Body of pancreas (tissue), 4 donors: ENCODE measurements at regions not wholly inside any gene's neighbourhood (a gene's known extent, or its start where the extent isn't known, plus 50 kb on each side); places are given as distances from the start of the nearest gene placed in this dataset.

Experiments used
- ATAC-seq: fragments of 150-250 bp; one replicate; pipeline ENCODE4 v1.9.1; 2016
- DNase-seq, 4 donors: peaks; one replicate each; pipeline ENCODE4 v3.0.0-alpha.2; 2019
- H3K27ac ChIP-seq, 4 donors: fragments of 200-600 bp; sonication (generic); 1 replicate in 3 of 4; 2 replicates in 1 of 4; pipeline versions ENCODE4 v1.5.1 to v1.6.1; 2016 to 2019; ENCODE audit warnings: mild to moderate bottlenecking in 1 of 4, mixed read lengths in 1 of 4, moderate library complexity in 1 of 4
- H3K27me3 ChIP-seq, 2 donors: fragments of 200-600 bp; sonication (generic); one replicate each; pipeline ENCODE4 v1.6.0; 2016; ENCODE audit warnings: mild to moderate bottlenecking in 1 of 2
- H3K36me3 ChIP-seq, 2 donors: fragments of 200-600 bp; sonication (generic); replicated peaks in 1 of 2; 2 replicates each; pipeline ENCODE4 v1.5.1; 2016; ENCODE audit warnings: low read depth in 2 of 2; ENCODE audit not compliant: insufficient read depth in 1 of 2
- H3K4me1 ChIP-seq: fragments of 200-600 bp; sonication (generic); one replicate; pipeline ENCODE4 v1.6.0; 2016
- H3K4me3 ChIP-seq, 2 donors: fragments of 200-600 bp; sonication (generic); 1 replicate in 1 of 2; 2 replicates in 1 of 2; pipeline ENCODE4 v1.5.1; 2016 to 2019
- H3K9me3 ChIP-seq, 3 donors: fragments of 200-600 bp; sonication (generic); 1 replicate in 2 of 3; 2 replicates in 1 of 3; pipeline ENCODE4 v1.5.1; 2016
- POLR2A ChIP-seq, 3 donors: fragments of 450-650 bp; IDR thresholded peaks; one replicate each; pipeline ENCODE4 v1.6.1; 2016; ENCODE audit warnings: antibody characterized with exemption in 3 of 3, mild to moderate bottlenecking in 2 of 3
- WGBS, 2 donors: methylation state at CpG; one replicate each; pipeline ENCODE4 v1.1.5; 2017; 5-methylcytosine and 5-hydroxymethylcytosine counted together
- intact Hi-C: fragments of 100-400 bp; cut with DNase I; formaldehyde crosslinking; loops from one replicate; pipeline ENCODE4 v1.15.1; 2023
- TF ChIP-seq, protein P1 (sequence below), 7 experiments: fragments of 450-650 bp in 4 of 7; fragments of 200-600 bp in 3 of 7; sonication (generic) in 3 of 7; IDR thresholded peaks; one replicate each; pipeline ENCODE4 v1.5.1; 2016 to 2019; ENCODE audit warnings: antibody characterized with exemption in 7 of 7

GRCh38 chr20:55058938-55059337 is 583.5 kb downstream of the DOK5 start:
- H3K4me1 ChIP-seq, result no peaks in the 10 kb centered on the region
- no peak for DNase-seq
- H3K4me3 ChIP-seq, result no peak overlapping the region
- intact Hi-C loops, result no loop called here
- H3K36me3 ChIP-seq, result no peaks in the 10 kb centered on the region
- no peaks in the 10 kb centered on the region for H3K9me3 ChIP-seq
- TF ChIP-seq, protein P1, sequence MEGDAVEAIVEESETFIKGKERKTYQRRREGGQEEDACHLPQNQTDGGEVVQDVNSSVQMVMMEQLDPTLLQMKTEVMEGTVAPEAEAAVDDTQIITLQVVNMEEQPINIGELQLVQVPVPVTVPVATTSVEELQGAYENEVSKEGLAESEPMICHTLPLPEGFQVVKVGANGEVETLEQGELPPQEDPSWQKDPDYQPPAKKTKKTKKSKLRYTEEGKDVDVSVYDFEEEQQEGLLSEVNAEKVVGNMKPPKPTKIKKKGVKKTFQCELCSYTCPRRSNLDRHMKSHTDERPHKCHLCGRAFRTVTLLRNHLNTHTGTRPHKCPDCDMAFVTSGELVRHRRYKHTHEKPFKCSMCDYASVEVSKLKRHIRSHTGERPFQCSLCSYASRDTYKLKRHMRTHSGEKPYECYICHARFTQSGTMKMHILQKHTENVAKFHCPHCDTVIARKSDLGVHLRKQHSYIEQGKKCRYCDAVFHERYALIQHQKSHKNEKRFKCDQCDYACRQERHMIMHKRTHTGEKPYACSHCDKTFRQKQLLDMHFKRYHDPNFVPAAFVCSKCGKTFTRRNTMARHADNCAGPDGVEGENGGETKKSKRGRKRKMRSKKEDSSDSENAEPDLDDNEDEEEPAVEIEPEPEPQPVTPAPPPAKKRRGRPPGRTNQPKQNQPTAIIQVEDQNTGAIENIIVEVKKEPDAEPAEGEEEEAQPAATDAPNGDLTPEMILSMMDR (IDR thresholded peaks at IDR 0.05), result no peak
- no peak for TF ChIP-seq POLR2A (IDR thresholded peaks at IDR 0.05)
- no peak for ATAC-seq
- 77 to 85% methylated on average over 1 of the region's 1 CpG for WGBS, 2 donors
- H3K27me3 ChIP-seq, result no peaks in the 10 kb centered on the region
- H3K27ac ChIP-seq, result no peak overlapping the region

- TF ChIP-seq, protein P1 (IDR thresholded peaks at IDR 0.05), result peak in 1 of 7 experiments; percentile 11
- TF ChIP-seq POLR2A (IDR thresholded peaks at IDR 0.05), result no peak
- no peak overlapping the region for H3K4me3 ChIP-seq
- no peaks in the 10 kb centered on the region for H3K4me1 ChIP-seq
- DNase-seq, result no peak
- ATAC-seq, result no peak
- intact Hi-C loops, result no loop called here
- H3K36me3 ChIP-seq, result no peaks in the 10 kb centered on the region
- WGBS, 2 donors, result 35 to 38% methylated on average over 2 of the region's 2 CpGs
- no peaks in the 10 kb centered on the region for H3K27me3 ChIP-seq
- no peak overlapping the region for H3K27ac ChIP-seq
- H3K9me3 ChIP-seq, result no peaks in the 10 kb centered on the region
Measured at GRCh38 chr20:55057779-55058415, 582.5 kb downstream of the DOK5 start.

DNA sequence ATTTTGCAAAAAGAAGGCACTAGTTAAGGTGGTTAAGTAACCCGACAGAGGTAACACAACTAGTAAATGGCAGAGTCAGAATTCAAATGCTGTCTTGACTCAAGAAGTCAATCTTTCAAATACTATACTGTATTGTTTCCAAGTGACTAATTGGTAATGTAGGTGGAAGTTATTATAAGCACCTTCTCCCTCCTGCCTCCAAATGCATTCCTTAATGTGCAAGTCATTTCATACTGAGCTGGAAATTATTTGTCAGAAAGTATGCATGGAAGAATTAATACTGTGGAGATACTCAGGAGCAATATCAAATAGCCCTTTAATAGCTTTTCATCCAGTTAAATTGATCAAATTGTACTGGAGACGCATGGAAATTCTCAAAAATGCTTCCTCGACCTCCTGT is 579.1 kb downstream of the DOK5 start:
- 67 to 77% methylated on average over 3 of the region's 3 CpGs for WGBS, 2 donors
- H3K4me3 ChIP-seq, result no peak overlapping the region
- no peak for TF ChIP-seq POLR2A (IDR thresholded peaks at IDR 0.05)
- ATAC-seq, result no peak
- no peaks in the 10 kb centered on the region for H3K9me3 ChIP-seq
- no peak overlapping the region for H3K27ac ChIP-seq
- H3K27me3 ChIP-seq, result no peaks in the 10 kb centered on the region
- no peaks in the 10 kb centered on the region for H3K36me3 ChIP-seq
- no peaks in the 10 kb centered on the region for H3K4me1 ChIP-seq
- intact Hi-C loops, result no loop called here
- no peak for DNase-seq

DNA sequence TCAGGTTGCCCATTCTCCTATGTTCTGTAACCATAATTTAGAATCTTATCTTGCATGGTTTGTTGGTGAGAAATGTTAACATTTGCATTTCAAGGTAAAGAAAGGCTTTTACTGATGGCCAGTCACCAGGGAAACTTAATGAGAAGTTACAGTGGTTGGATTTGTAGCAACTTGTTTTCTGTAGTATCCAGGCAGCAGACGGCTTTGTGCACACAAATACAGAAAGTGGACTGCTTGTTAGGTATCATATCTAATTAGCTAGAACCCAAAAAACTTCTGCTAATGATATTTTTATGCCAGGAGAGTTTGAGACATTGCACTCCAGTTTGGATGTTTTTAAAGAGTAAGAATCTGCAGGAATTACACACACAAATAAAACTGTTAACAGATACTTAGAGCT is 578.0 kb downstream of the DOK5 start:
- 33 to 53% methylated on average over 1 of the region's 1 CpG for WGBS, 2 donors
- ATAC-seq (no peak), DNase-seq (no peak)
- Histone ChIP-seq H3K27me3 (no peaks in the 10 kb centered on the region), H3K4me1 (no peaks in the 10 kb centered on the region), H3K27ac (no peak overlapping the region), H3K9me3 (no peaks in the 10 kb centered on the region), H3K36me3 (no peaks in the 10 kb centered on the region), H3K4me3 (no peak overlapping the region)
- intact Hi-C loops, result no loop called here
- TF ChIP-seq, protein P1 (IDR thresholded peaks at IDR 0.05), result no peak
- no peak for TF ChIP-seq POLR2A (IDR thresholded peaks at IDR 0.05)

DNA sequence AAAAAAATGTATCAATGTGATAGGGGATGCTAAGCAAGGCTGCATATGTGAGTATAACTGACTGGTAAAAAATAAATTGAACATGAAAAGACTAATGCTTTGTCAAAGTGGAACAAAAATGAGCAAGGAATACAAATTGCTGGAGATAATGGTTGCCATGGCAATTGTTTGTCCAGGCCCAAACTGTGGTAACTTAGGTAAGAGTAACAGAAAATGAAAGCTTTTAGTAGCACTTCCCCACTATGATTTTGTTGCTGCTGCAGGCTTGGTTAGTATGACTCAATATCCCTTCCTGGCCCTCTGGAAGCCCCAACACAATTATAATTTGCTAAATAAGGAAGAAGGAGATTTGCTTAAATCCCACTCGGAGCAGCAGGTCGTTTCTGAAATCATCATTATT is 577.1 kb downstream of the DOK5 start:
- no peak for DNase-seq
- no peak for TF ChIP-seq POLR2A (IDR thresholded peaks at IDR 0.05)
- TF ChIP-seq, protein P1 (IDR thresholded peaks at IDR 0.05), result no peak
- Histone ChIP-seq H3K4me3 (no peak overlapping the region), H3K36me3 (no peaks in the 10 kb centered on the region), H3K27ac (no peak overlapping the region), H3K27me3 (no peaks in the 10 kb centered on the region), H3K4me1 (no peaks in the 10 kb centered on the region), H3K9me3 (no peaks in the 10 kb centered on the region)
- intact Hi-C loops, result no loop called here
- no peak for ATAC-seq
- WGBS, 2 donors, result 57 to 69% methylated on average over 2 of the region's 2 CpGs
